Erythroblast (primary cell): ENCODE measurements at regions not wholly inside any gene's neighbourhood (a gene's known extent, or its start where the extent isn't known, plus 50 kb on each side); places are given as distances from the start of the nearest gene placed in this dataset.

ENCODE experiments used
- DNase-seq, 2 experiments: peaks; one replicate each; lab custom pipeline; 2025; lab: John Stamatoyannopoulos, UW
- GATA1 ChIP-seq: IDR thresholded peaks from 2 replicates; pipeline ENCODE4 v1.6.1; 2011; ENCODE audit warnings: low read depth, mild to moderate bottlenecking, control low read depth, low read length, moderate library complexity
- POLR2A ChIP-seq: IDR thresholded peaks from 2 replicates; pipeline ENCODE4 v1.6.1; 2011; ENCODE audit warnings: mild to moderate bottlenecking, low read length

GRCh38 chr1:229953736-229954326 is 113.2 kb upstream of the GALNT2 start:
- DNase-seq, result no peak
- no peak for TF ChIP-seq POLR2A
- TF ChIP-seq GATA1, result no peak

DNA sequence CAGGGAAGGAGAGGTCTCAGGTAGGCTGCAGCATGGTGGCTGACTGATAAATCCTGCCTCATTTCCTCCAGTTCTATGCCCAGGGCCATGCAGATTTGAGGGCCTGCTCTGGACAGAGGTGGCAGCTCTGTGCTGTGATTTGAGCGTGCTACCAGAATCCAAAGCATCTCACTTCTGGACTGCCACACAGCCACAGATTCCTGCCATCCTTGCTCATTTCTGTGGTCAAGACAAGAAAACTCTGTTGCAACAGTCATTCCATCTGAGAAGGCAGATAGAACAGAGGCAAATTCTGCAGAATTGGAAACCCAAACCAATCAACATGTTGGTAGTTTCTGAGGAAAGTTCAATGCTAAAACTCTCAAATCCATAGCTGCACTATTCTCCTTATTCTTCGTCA is 102.8 kb upstream of the GALNT2 start:
- TF ChIP-seq GATA1 (no peak), POLR2A (no peak)
- no peak for DNase-seq

GRCh38 chr1:229970714-229971113 is 96.3 kb upstream of the GALNT2 start:
- no peak for DNase-seq

DNA sequence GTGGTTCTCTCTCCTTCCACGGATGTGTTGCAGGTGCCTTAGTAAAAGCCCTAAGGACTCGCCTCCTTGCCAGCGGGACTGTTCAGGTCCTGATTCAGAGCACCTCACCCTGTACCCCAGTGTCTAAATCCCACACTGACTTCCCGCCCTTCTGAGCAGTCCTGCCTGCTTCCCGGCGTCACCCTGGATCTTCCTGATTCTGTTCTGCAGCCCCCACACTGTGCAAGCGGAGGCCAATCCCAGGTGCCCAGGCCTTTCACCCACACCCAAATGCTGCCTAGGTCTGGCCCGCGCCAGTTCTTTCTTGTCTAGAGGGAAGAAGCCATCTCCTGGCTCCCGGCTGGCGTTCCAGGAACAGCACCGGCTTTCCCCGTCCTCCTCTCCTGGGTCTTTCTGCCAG is 95.9 kb upstream of the GALNT2 start:
- TF ChIP-seq GATA1, result no peak
- TF ChIP-seq POLR2A, result no peak

More at GRCh38 chr1:229970714-229971113, 96.3 kb upstream of the GALNT2 start:
- TF ChIP-seq POLR2A (no peak), GATA1 (no peak)

DNA sequence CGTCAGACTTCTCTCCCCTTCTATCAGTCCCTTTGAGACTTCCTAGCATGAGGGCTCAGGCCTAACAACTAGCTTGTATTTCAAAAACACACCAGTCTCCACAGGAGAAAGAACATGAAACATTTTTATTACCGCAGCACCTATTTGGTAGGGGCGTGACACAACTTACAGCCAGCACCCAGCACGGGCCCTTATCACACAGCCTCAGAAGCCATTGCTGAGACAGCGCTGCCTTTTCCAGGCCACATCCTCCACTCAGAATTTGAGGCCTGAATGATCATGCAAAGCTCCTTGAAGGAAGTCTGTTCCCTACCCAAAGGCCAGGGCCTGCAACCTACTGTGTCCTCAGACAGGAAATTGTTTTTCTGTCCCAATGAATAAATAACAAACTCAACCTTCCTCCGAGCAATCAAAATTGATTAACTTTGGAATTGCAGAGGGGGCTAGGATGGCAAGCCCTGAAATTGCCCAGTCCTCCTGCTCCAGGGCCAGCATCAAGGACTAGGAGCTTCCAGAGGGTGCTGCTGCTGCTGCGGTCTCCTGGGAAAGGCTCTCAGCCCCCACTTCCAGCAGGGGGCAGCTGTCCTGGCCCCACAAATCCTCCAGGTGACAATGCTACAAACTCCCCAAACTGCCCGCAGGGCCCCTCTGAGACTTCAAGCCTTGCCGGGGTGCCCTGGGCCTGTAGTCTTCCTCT is 94.3 kb upstream of the GALNT2 start:
- no peak for TF ChIP-seq POLR2A
- no peak for TF ChIP-seq GATA1
- peak; percentile 35 to 41 for DNase-seq

More for the DNA sequence above, 95.9 kb upstream of the GALNT2 start:
- no peak for DNase-seq

DNA sequence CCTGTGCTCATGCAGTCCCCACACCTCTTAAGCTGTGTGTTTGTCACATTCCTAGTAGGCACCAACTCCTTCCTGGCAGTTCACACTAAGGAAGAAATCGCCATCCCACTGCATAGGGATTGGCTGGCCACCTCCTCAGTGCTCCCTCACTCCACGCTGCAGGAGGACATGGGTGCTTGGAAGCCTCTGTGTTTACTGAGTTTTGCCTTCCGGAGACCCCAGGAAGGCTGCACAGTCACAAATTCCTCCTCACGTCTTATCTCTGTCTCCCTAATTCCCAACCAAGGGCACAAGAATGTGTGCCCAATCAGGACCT is 93.8 kb upstream of the GALNT2 start:
- TF ChIP-seq POLR2A (no peak), GATA1 (no peak)
- DNase-seq, result no peak

DNA sequence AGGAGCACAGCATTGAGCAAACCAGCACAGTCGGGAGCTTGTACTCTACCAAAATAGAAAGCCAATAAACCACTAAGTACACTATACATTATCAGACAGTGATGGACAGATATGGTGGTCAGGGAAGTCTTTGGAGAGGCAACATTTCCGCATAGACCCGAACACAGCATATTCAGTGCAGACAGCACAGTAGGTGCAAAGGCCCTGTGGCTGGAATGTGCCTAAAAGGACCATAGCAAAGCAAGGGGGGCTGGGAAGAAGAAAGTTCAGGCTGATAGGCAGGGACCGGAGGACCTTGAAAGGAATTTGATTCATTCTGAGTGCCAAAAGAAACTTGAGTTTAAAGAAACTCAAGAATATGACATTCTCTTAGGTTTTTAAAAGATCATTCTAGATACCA is 92.0 kb upstream of the GALNT2 start:
- TF ChIP-seq GATA1 (no peak), POLR2A (no peak)

GRCh38 chr1:229980009-229980408 is 87.0 kb upstream of the GALNT2 start:
- no peak for DNase-seq
- no peak for TF ChIP-seq POLR2A
- no peak for TF ChIP-seq GATA1

More for the DNA sequence above, 92.0 kb upstream of the GALNT2 start:
- DNase-seq, result no peak

- no peak for DNase-seq
- TF ChIP-seq GATA1, result no peak
Measured at GRCh38 chr1:229981736-229982135, 85.3 kb upstream of the GALNT2 start.

GRCh38 chr1:229984310-229984991 is 82.6 kb upstream of the GALNT2 start:
- TF ChIP-seq POLR2A (no peak), GATA1 (no peak)
- peak in 1 of 2 experiments; percentile 6 for DNase-seq

DNA sequence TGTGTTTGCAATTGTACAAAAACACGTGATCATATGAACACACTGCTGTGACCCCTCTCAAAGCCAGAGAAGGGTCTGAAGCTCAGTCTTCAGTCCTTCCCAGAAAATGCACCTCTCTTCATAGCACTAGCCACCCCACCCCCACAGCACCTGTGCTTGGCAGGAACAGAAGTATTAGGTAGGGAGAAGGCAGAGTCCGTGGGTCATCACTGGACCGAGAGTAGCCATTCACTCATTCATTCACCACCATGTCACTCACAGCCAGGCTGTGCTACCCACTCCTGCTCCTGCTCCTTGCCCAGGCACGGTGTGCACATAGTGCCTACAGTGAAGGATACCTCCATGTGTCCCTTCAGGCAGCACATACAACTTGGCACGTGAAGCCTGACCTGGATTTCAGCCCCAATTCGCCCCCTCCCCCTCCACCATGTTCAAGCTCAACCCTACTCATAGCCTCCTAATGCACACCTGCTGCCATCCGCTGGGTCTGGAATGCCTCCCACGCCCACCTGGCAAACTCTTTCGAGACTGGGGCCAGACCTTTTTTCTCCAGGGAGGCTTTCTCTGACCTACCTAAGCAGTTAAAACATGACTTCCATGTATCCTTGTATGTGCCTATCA is 81.9 kb upstream of the GALNT2 start:
- no peak for DNase-seq
- TF ChIP-seq GATA1 (no peak), POLR2A (no peak)

- TF ChIP-seq GATA1 (no peak), POLR2A (no peak)
- no peak for DNase-seq
Measured at GRCh38 chr1:229985613-229986010, 81.4 kb upstream of the GALNT2 start.

DNA sequence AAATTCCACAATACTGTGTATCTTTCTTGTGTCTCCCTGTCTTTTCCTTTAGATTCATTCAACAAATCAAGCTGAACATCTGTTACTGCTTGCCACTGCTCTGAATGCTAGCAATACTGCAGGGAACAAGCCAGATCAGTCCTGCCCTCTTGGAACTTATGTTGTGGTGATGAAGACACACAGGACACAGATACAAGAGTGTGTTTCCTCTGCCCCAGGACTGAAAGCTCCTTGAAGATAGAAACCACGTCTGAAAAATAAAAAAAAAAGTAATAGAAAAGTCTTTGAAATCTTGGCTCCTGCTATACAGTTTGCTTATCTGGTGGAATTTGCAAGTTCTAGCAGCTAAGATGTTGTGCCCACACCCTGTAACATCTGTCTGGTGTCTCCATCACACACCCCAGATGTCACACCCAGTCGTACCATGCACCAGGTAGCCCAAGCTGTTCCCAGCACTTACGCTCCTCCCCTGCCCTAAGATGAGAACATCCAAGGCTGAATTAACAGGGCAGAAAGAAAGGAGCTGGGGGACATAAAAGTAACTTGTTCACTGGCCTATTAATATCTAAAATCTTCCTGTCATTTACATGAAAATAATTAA is 80.2 kb upstream of the GALNT2 start:
- TF ChIP-seq GATA1 (no peak), POLR2A (no peak)

DNA sequence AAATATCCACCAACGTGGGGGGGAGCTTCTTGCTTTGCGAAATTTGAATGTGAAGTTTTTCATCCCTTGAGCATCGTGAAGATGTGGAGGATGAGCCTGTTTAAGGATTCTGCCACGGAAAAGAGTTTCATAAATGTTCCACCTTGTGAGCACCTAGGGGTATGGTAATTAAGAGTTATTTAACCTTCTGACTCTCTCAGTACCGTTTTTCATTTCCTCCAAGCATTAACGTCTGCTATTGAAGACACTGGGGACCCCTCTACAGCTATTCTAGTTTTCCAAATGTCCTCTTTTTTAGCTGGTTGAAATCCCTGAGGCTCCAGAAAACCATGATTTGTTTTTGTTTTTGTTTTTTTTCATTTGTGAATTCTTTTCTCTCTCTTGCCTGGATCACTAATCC is 79.1 kb upstream of the GALNT2 start:
- TF ChIP-seq POLR2A, result no peak
- no peak for TF ChIP-seq GATA1
- DNase-seq, result no peak

More for the DNA sequence above, 80.2 kb upstream of the GALNT2 start:
- no peak for DNase-seq
